ENCODE measurements at regions not wholly inside any gene's neighbourhood (a gene's known extent, or its start where the extent isn't known, plus 50 kb on each side); places are given as distances from the start of the nearest gene placed in this dataset.

GRCh38 chr6:21965953-21966539, 330.8 kb downstream of the PRL start:
- WGBS (ENCODE audit: low lambda C conversion rate) = 94% methylated on average over 8 of the region's 8 CpGs
- no peaks in the 10 kb centered on the region for H3K9me3 ChIP-seq
- no peaks in the 10 kb centered on the region for H3F3A ChIP-seq (replicated peaks; ENCODE audit: insufficient read depth)
- CTCF ChIA-PET = no interaction called here
- no peaks in the 10 kb centered on the region for H3K36me3 ChIP-seq (replicated peaks in 1 of 2; ENCODE audit: control insufficient read depth in 1 of 2, insufficient read depth in 2 of 2, low read length in 1 of 2)
- no peak for DNase-seq
- no peak overlapping the region for H3K4me2 ChIP-seq
- no peak overlapping the region for H3K4me3 ChIP-seq (ENCODE audit: low read depth in 2 of 2, low read length in 1 of 2)
- POLR2A ChIA-PET = no interaction called here
- no peak overlapping the region for H2AFZ ChIP-seq (ENCODE audit: low read depth)
- no peak overlapping the region for H3K27ac ChIP-seq (ENCODE audit: low read depth in 2 of 2, low read length in 1 of 2)
- H3K9me2 ChIP-seq = no peaks in the 10 kb centered on the region
- H3K4me1 ChIP-seq (ENCODE audit: control insufficient read depth in 1 of 2, insufficient read depth in 2 of 2, low read depth in 1 of 2, low read length in 1 of 2) = peaks cover 5 to 11% of the 10 kb centered on the region in 2 experiments; a peak in 3 of 4 replicates
- H3K9ac ChIP-seq = no peak overlapping the region
- H3K27me3 ChIP-seq (ENCODE audit: insufficient read depth) = no peaks in the 10 kb centered on the region
- 0 out of 2 replicates have a peak, but pooled peaks cover 4% of the 10 kb centered on the region for H3K79me2 ChIP-seq (ENCODE audit: insufficient read depth)
- H4K20me1 ChIP-seq (ENCODE audit: insufficient read depth) = no peaks in the 10 kb centered on the region
- TF ChIP-seq EP300 (IDR thresholded peaks at IDR 0.05; ENCODE audit: borderline replicate concordance in 1 of 2, low read depth in 1 of 2, low read length in 1 of 2) (no peak), RAD21 (IDR thresholded peaks at IDR 0.05; ENCODE audit: low read length) (no peak), FOXJ3 (CRISPR knock-in tag; IDR thresholded peaks at IDR 0.05) (no peak), TEAD4 (IDR thresholded peaks at IDR 0.05; ENCODE audit: borderline replicate concordance, insufficient read depth) (no peak), POLR2AphosphoS5 (IDR thresholded peaks at IDR 0.05; ENCODE audit: low read depth, low read length) (no peak), USF1 (IDR thresholded peaks at IDR 0.05; ENCODE audit: borderline replicate concordance, low read depth) (no peak)

GRCh38 chr6:21967056-21967974, 329.5 kb downstream of the PRL start:
- ChIA-PET POLR2A (no interaction called here), CTCF (interaction anchor here (0.5 to 1.6 kb wide), 3 partner anchors 9 to 205 kb away, joined by 3 to 6 read pairs (median 3); no protein-coding TSS in a partner anchor)
- Histone ChIP-seq H3K9ac (no peak overlapping the region), H3K9me2 (no peaks in the 10 kb centered on the region), H3K27ac (ENCODE audit: low read depth in 2 of 2, low read length in 1 of 2) (no peak overlapping the region; a peak in 1 of 4 replicates), H3K4me2 (no peak overlapping the region), H3K9me3 (no peaks in the 10 kb centered on the region), H3K79me2 (ENCODE audit: insufficient read depth) (0 out of 2 replicates have a peak, but pooled peaks cover 4% of the 10 kb centered on the region), H3K27me3 (ENCODE audit: insufficient read depth) (no peaks in the 10 kb centered on the region), H3K4me1 (ENCODE audit: control insufficient read depth in 1 of 2, insufficient read depth in 2 of 2, low read depth in 1 of 2, low read length in 1 of 2) (peaks cover 10 to 20% of the 10 kb centered on the region in 2 experiments; a peak in 3 of 4 replicates), H2AFZ (ENCODE audit: low read depth) (no peak overlapping the region), H3K4me3 (ENCODE audit: low read depth in 2 of 2, low read length in 1 of 2) (no peak overlapping the region), H3F3A (replicated peaks; ENCODE audit: insufficient read depth) (peaks cover 4% of the 10 kb centered on the region), H4K20me1 (ENCODE audit: insufficient read depth) (no peaks in the 10 kb centered on the region), H3K36me3 (replicated peaks in 1 of 2; ENCODE audit: control insufficient read depth in 1 of 2, insufficient read depth in 2 of 2, low read length in 1 of 2) (no peaks in the 10 kb centered on the region)
- DNase-seq = no peak
- WGBS (ENCODE audit: low lambda C conversion rate) = 91% methylated on average over 9 of the region's 9 CpGs
- TF ChIP-seq FOSL2 (IDR thresholded peaks at IDR 0.05; ENCODE audit: borderline replicate concordance, low read depth) (no peak), YY1 (IDR thresholded peaks at IDR 0.05; ENCODE audit: low read depth) (no peak), EZH2phosphoT487 (IDR thresholded peaks at IDR 0.05; ENCODE audit: borderline replicate concordance, low read depth) (no peak), RXRA (IDR thresholded peaks at IDR 0.05; ENCODE audit: borderline replicate concordance, low read depth) (no peak), JUND (IDR thresholded peaks at IDR 0.05) (no peak), SMC3 (IDR thresholded peaks at IDR 0.05; ENCODE audit: low read depth, low read length) (no peak)
